Activated T-cell treated with anti-CD3 and anti-CD28 coated beads, Interleukin-2, amount 50 U/mL, for 4 hours (primary cell): ENCODE measurements at regions not wholly inside any gene's neighbourhood (a gene's known extent, or its start where the extent isn't known, plus 50 kb on each side); places are given as distances from the start of the nearest gene placed in this dataset.

Source experiments
- ATAC-seq, 2 donors: fragments of 200-7000 bp; cut with Tn5 transposase; one replicate each; pipeline ENCODE4 v1.10.0; 2021
- DNase-seq: peaks from one replicate; pipeline ENCODE4 v3.0.0-alpha.2; 2020
- H3K27me3 Mint-ChIP-seq: one replicate; pipeline ENCODE4 v1.8.0; 2021; ENCODE audit warnings: low read depth, mixed read lengths
- H3K36me3 Mint-ChIP-seq: one replicate; pipeline ENCODE4 v1.8.0; 2022; ENCODE audit warnings: mixed read lengths; ENCODE audit not compliant: insufficient read depth
- H3K4me1 Mint-ChIP-seq: one replicate; pipeline ENCODE4 v1.8.0; 2021; ENCODE audit warnings: low read depth, mixed read lengths
- H3K4me3 Mint-ChIP-seq: one replicate; pipeline ENCODE4 v1.8.0; 2021; ENCODE audit warnings: mild to moderate bottlenecking, moderate library complexity, mixed read lengths
- H3K9me3 Mint-ChIP-seq: one replicate; pipeline ENCODE4 v1.8.0; 2021; ENCODE audit warnings: mixed read lengths

DNA sequence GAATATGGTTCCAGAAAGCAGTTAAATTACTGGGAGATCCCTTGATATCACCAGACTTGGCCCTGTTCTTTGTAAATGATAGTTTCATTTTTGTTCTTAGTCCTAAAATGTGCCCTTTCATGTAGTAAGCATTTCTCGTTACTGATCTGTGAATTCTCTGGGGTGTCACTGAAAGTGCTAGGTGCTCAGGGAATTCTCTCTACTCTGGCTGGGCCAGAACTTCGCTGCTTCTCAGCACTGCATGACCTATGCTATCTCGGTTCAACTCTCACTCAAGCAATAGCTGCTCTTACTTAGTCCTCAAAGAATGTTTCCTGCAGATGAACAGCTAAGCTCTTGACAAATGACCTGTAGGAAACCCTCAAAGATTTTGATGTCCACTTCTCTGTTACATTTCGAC lies 1144.3 kb downstream of the ADGRL3 start:
- no peaks in the 10 kb centered on the region for H3K4me1 Mint-ChIP-seq
- DNase-seq (no peak), ATAC-seq (no peak)
- peaks cover 36% of the 10 kb centered on the region for H3K9me3 Mint-ChIP-seq
- no peaks in the 10 kb centered on the region for H3K36me3 Mint-ChIP-seq
- no peak overlapping the region for H3K4me3 Mint-ChIP-seq
- H3K27me3 Mint-ChIP-seq: no peaks in the 10 kb centered on the region

DNA sequence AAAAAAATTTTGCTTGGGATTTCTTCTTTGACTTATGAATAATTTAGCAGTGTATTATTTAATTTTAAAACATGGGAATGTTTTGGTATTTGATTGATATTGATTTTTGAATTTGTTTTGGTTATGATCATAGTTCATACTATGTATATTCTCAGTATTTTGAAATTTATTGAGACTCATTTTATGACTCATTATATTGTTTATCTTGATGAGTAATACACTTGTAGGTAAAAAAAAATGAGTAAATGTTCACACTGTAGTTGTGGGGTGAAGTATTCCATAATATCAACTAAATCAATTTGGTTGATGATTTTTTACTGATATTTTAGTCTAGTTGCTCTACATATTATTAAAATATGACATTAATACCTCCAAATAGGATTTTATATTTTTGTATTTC lies 1142.2 kb downstream of the ADGRL3 start:
- no peaks in the 10 kb centered on the region for H3K36me3 Mint-ChIP-seq
- H3K4me1 Mint-ChIP-seq: no peaks in the 10 kb centered on the region
- no peaks in the 10 kb centered on the region for H3K27me3 Mint-ChIP-seq
- H3K4me3 Mint-ChIP-seq: no peak overlapping the region
- ATAC-seq (no peak), DNase-seq (no peak)
- H3K9me3 Mint-ChIP-seq: peaks cover 45% of the 10 kb centered on the region

DNA sequence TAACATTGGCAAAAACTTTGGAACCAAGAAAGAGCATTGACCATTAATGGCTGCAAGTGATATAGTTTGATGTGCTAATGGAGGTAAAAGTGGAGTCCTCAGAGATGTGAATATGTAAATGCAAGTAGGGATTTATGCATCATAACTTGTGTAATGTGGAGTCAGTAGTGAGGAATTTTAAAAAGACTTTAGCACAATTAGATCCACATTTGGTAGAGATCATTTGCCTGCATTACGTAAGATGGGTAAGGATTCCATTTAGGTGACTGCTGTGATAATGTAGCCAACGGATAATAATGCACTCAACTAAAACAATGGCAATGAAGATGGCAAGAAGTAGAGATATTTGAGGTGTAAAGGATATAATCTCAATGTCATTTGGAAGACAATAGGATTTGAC lies 1128.4 kb downstream of the ADGRL3 start:
- Mint-ChIP-seq H3K4me1 (no peaks in the 10 kb centered on the region), H3K27me3 (no peaks in the 10 kb centered on the region), H3K4me3 (no peak overlapping the region), H3K9me3 (peaks cover 8% of the 10 kb centered on the region), H3K36me3 (no peaks in the 10 kb centered on the region)
- ATAC-seq: no peak
- DNase-seq: no peak

DNA sequence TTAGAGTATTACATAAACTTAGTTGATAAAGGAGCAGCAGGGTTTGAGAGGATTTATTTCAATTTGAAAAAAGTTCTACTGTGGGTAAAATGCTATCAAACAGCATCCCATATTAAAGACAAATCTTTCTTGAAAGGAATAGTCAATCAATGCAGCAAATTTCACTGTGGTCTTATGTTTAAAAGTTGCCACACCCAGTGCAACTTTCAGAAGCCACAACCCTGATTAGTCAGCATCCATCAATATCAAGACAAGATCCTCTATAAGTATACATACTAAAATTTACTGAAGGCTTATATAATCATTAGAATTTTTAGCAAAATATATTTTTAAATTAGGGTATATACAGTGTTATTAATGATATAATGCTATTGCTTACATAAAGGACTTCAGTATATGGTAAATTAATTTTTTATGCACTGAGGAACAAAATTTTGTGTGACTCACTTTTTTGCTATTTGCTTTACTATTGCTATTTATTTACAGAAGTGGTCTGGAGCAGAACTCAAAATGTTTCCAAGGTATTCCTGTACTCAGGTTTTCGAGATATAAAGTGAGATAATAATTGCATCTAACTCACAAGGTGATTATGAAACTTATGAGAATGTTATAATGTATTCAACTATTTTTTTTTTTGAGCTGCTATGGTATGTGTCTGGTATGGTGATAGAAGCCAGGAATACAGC lies 1127.6 kb downstream of the ADGRL3 start:
- DNase-seq: no peak
- no peak for ATAC-seq
- no peaks in the 10 kb centered on the region for H3K4me1 Mint-ChIP-seq
- H3K27me3 Mint-ChIP-seq: no peaks in the 10 kb centered on the region
- peaks cover 6% of the 10 kb centered on the region for H3K9me3 Mint-ChIP-seq
- H3K36me3 Mint-ChIP-seq: no peaks in the 10 kb centered on the region
- no peak overlapping the region for H3K4me3 Mint-ChIP-seq

DNA sequence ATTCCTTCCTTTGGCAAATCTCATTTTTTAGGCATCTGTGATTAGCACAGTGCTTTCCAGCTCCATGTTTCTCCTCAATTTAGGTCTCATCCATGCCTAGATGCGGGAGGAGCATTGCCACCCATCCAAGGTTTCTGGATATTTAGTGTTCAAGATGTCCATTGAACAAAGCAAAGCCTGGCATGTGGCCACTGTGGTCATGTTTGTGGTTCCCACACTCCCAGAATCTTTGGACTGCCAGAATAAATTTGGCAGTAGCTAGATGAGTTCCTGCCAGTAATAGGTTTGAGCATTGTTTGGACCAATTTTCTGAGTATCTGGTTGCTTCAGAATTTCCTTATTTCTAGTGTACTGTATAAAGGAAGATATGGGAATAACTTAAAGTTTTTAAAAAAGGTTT lies 1124.1 kb downstream of the ADGRL3 start:
- Mint-ChIP-seq H3K27me3 (no peaks in the 10 kb centered on the region), H3K4me3 (no peak overlapping the region), H3K9me3 (peaks cover 9% of the 10 kb centered on the region), H3K4me1 (no peaks in the 10 kb centered on the region), H3K36me3 (no peaks in the 10 kb centered on the region)
- DNase-seq (no peak), ATAC-seq (no peak)

DNA sequence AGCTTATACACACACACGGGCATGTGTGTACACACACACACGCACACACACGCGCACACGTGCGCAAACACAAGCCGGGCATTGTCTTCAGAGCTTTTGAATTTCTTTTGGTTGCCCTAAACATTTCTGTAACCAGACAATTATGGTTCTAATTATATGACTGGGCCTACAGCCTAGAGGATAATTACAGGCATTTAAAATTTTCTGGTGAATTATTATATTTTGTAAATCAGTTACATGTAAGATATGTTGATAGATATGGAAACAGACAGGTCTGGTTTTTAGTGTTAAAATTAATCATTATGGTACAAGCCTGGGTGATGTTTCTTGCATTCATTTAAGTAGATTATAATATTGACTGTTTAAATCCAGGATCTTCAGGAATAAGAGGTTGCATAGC lies 1120.5 kb downstream of the ADGRL3 start:
- ATAC-seq (no peak), DNase-seq (no peak)
- H3K27me3 Mint-ChIP-seq: no peaks in the 10 kb centered on the region
- H3K36me3 Mint-ChIP-seq: no peaks in the 10 kb centered on the region
- H3K4me1 Mint-ChIP-seq: no peaks in the 10 kb centered on the region
- H3K9me3 Mint-ChIP-seq: peaks cover 28% of the 10 kb centered on the region
- H3K4me3 Mint-ChIP-seq: no peak overlapping the region

DNA sequence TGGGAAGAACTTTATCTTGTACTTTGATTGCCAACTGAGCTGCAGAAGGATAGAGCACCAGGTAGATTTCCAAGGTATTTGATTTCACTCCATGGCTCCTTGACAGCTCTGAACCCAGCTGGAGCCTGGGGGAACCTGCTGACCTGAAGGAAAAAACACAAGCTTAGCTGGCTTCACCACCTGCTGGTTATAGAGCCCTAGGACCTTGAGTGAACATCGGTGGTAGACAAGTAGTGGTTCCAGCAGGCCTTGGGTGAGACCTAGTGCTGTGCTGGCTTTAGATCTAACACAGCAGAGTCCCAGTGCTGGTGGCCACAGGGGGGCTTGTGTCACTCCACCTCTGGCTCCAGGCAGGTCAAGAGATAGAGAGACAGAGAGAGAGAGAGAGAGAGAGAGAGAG lies 1102.6 kb downstream of the ADGRL3 start:
- DNase-seq (no peak), ATAC-seq (no peak)
- Mint-ChIP-seq H3K4me1 (no peaks in the 10 kb centered on the region), H3K4me3 (no peak overlapping the region), H3K36me3 (no peaks in the 10 kb centered on the region), H3K27me3 (no peaks in the 10 kb centered on the region), H3K9me3 (peaks cover 39% of the 10 kb centered on the region)

DNA sequence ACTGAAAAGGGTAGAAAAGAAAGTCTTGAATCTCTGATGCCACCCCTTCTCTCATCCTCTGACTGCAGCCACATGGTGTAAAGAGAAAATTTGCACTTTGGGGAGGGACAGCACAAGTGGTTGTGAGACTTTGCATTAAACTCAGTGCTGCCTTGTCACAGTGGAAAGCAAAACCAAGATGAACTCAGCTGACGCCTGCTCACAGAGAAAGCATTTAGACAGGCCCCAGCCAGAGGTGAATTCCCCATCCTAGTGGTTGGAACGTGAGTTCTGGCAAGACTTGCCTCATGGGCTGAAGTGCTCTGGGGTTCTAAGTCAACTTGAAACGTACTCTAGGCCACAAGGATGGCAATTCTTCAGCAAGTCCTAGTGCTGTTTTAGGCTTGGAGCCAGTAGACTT lies 1101.4 kb downstream of the ADGRL3 start:
- DNase-seq: no peak
- no peaks in the 10 kb centered on the region for H3K4me1 Mint-ChIP-seq
- H3K4me3 Mint-ChIP-seq: no peak overlapping the region
- H3K9me3 Mint-ChIP-seq: peaks cover 39% of the 10 kb centered on the region
- ATAC-seq: no peak
- H3K36me3 Mint-ChIP-seq: no peaks in the 10 kb centered on the region
- no peaks in the 10 kb centered on the region for H3K27me3 Mint-ChIP-seq

DNA sequence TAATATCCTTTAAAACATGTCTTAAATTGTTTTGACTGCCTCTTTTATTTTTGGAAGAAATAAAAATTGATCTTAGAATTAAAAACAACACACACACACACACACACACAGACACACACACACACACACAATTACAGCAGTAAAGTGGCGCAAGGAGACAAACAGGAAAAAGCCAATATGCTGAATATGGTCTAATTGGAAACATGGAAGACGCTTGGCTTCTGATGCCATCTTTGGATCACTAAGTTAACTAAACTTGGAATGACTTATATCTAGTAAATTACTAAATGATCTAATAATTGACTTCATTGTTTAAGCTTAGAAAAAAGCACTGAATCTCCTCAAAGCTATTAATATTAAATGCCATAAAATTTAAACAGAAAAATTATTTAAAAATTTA lies 1093.4 kb downstream of the ADGRL3 start:
- H3K4me1 Mint-ChIP-seq: no peaks in the 10 kb centered on the region
- H3K36me3 Mint-ChIP-seq: no peaks in the 10 kb centered on the region
- no peak overlapping the region for H3K4me3 Mint-ChIP-seq
- H3K9me3 Mint-ChIP-seq: peaks cover 9% of the 10 kb centered on the region
- DNase-seq: no peak
- no peak for ATAC-seq
- H3K27me3 Mint-ChIP-seq: no peaks in the 10 kb centered on the region

DNA sequence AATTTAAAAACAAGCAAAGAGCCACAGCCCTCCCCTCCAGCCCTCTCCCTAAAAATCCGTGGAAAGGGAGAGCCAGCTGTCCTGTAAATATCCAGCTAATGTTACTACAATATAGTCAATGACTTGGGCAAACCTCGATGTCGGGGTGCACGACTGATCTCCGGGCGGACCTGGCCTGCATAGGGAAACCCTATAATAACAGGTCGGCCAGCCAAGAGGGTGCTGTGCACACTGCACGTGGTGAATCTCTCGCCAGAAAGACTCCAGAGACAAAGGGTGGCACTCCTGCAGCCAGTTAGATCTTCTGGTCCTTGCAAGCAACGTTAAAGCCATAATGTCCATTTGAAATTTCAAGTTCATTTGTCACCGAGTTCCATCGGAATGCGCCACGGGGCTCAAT lies 1092.8 kb downstream of the ADGRL3 start:
- Mint-ChIP-seq H3K4me3 (no peak overlapping the region), H3K36me3 (no peaks in the 10 kb centered on the region), H3K9me3 (peaks cover 9% of the 10 kb centered on the region), H3K4me1 (no peaks in the 10 kb centered on the region), H3K27me3 (no peaks in the 10 kb centered on the region)
- DNase-seq (no peak), ATAC-seq (no peak)

DNA sequence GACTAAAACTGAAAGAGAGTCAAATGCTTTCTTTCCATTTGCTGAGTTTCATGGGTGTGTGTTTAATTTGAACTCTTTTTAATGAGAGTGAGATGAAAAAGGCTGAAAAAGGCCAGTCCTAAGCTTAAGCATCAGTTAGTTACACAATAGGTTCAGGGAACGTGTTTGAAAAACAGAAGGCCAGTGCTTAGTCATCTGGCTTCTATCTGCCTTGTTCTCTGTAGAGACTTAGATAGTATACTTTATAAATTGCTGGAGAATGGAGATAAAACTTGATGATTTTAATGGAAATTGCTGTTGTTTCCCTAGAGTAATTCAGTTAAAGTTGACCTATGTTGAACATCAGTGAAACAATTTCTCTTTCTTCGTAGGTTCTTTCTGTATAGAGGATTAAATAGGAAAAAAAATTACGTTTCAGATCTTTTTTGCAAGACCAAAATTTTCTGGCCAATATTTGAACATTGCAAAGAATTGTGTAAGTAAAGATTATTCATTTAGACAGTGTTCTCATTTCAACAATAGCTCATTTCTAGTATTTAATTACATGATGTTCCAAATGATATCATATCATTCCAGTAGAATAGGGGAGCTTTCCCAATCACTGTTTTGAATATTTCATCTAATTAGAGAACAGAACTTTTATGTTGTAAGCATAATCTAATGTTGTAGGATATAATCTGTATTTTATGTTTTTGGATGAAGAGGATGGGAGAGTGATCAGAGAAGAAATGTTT lies 1088.8 kb downstream of the ADGRL3 start:
- no peaks in the 10 kb centered on the region for H3K27me3 Mint-ChIP-seq
- no peak overlapping the region for H3K4me3 Mint-ChIP-seq
- DNase-seq (no peak), ATAC-seq (no peak)
- H3K4me1 Mint-ChIP-seq: no peaks in the 10 kb centered on the region
- no peaks in the 10 kb centered on the region for H3K36me3 Mint-ChIP-seq
- H3K9me3 Mint-ChIP-seq: peaks cover 3% of the 10 kb centered on the region

DNA sequence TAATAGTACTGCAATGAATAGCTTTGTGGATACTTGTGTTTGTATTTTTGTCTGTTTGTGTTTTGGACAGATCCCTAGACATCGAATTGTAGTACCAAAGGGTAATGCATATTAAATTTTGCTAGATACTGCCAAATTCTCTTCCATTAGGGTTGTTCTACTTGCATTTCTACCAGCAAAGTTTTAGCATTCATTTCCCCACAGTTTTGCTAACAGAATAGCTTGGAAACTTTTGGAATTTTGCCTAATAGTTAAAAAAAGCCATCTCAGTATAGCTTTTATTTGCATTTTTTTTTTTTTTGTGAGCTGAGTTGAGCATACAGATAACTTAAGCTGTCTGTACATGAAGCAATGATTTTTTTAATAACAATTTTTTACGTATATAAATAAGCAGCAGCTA lies 1084.9 kb downstream of the ADGRL3 start:
- no peak for ATAC-seq
- no peaks in the 10 kb centered on the region for H3K36me3 Mint-ChIP-seq
- H3K27me3 Mint-ChIP-seq: no peaks in the 10 kb centered on the region
- no peak overlapping the region for H3K4me3 Mint-ChIP-seq
- H3K9me3 Mint-ChIP-seq: peaks cover 8% of the 10 kb centered on the region
- no peak for DNase-seq
- H3K4me1 Mint-ChIP-seq: no peaks in the 10 kb centered on the region

DNA sequence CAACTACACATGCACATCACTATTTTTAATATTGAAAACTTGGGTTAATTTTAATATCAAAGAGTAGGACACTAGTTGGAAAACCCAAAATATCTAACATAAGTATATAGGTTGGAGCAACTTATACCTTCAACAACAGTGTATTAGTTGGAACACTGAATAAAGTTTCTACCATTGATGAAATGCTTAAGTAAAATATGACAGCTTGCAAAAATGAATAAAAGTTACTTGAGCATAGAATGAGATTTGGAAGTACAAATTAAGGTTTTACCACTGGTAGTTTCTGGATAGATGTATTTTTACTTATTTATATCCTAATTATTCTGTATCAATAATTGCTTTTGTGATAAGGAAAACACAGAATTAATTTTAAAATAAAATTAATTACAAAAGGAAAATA lies 1079.6 kb downstream of the ADGRL3 start:
- H3K27me3 Mint-ChIP-seq: no peaks in the 10 kb centered on the region
- H3K4me3 Mint-ChIP-seq: no peak overlapping the region
- peaks cover 35% of the 10 kb centered on the region for H3K9me3 Mint-ChIP-seq
- H3K36me3 Mint-ChIP-seq: no peaks in the 10 kb centered on the region
- H3K4me1 Mint-ChIP-seq: no peaks in the 10 kb centered on the region
- no peak for ATAC-seq
- DNase-seq: no peak

DNA sequence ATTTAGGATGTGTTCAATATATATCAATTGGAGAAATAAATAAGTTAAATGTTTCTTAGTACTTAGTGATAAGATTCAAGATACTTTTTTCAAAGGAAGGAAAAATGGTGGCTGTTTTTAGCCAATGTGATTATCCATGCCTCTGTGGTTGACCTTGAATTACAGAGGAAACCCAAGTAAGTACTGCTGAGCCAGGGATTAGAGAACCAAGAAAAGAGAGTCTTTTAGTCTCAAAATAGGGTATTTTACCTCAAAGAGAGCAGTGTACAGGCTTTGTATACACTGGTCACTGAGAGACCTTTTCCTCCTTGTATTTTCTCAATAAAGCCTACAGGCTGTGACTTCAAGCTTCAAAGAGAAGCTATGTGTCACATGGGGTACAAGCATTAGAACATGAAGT lies 1075.3 kb downstream of the ADGRL3 start:
- Mint-ChIP-seq H3K9me3 (peaks cover 37% of the 10 kb centered on the region), H3K36me3 (no peaks in the 10 kb centered on the region), H3K4me1 (no peaks in the 10 kb centered on the region), H3K4me3 (no peak overlapping the region), H3K27me3 (no peaks in the 10 kb centered on the region)
- DNase-seq: no peak
- ATAC-seq: no peak

DNA sequence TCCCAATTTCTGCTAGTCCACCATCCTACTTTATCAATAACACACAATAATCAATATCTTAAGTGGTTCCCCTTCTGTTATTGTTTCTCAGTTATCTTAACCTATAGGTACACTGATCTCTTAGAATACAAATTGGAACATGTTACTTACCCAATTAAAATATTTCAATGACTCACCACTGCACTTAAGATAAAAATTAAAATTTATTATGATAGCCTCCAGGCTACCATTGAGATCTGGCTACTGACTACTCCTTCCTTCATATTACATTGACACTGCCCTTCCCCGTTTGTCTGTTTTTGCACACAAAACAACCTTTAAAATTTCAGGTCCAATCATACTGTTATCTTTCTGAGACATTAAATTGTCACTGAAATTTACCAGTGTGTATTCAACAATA lies 1074.7 kb downstream of the ADGRL3 start:
- Mint-ChIP-seq H3K36me3 (no peaks in the 10 kb centered on the region), H3K27me3 (no peaks in the 10 kb centered on the region), H3K9me3 (peaks cover 37% of the 10 kb centered on the region), H3K4me3 (no peak overlapping the region), H3K4me1 (no peaks in the 10 kb centered on the region)
- no peak for DNase-seq
- ATAC-seq: no peak
